ENCODE measurements at regions not wholly inside any gene's neighbourhood (a gene's known extent, or its start where the extent isn't known, plus 50 kb on each side); places are given as distances from the start of the nearest gene placed in this dataset.

DNA sequence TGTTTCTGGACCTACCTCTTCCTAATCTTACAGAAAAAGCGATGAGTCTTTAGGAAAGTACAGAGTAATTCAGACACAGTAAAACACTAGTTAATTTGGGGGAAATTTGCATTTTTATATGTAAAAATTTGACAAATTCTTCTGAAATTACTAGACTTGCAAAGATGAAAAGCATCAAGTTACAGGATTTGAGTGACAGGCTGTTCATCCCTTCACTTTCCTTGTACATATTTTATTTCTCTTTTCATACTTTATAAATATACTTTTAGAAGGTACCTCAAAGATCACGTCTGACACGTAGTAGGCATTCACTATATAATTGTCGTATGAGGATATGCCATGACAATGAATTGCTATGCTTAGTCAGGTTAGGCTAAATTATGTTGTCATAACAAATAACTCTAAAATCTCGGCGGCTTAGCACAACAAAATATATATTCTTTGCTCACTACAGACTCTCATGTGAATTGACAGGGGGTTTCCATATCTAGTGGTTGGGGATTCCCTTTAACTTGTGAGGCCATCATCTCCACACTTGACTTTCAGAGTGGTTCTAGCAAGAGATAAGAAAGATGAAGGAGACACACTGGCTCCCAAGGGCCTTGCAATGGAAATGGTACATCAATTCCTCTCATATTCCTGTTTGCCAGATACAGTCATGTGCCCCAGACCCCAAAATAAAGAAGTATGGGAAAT is 154.1 kb upstream of the TUT7 start:
- no peak overlapping the region for H3K9ac ChIP-seq (ENCODE audit: low read length)
- H3K4me3 ChIP-seq (ENCODE audit: low read depth, low read length) = no peak overlapping the region
- no peaks in the 10 kb centered on the region for H3K36me3 ChIP-seq (ENCODE audit: control insufficient read depth, insufficient read depth, low read length)
- no peaks in the 10 kb centered on the region for H3K4me1 ChIP-seq (ENCODE audit: control insufficient read depth, insufficient read depth, low read length)
- H3K27ac ChIP-seq (ENCODE audit: low read depth, low read length) = no peak overlapping the region
- no peaks in the 10 kb centered on the region for H3K9me3 ChIP-seq (ENCODE audit: control insufficient read depth, insufficient read depth, low read depth, low read length)
- H3K27me3 ChIP-seq (ENCODE audit: control insufficient read depth, insufficient read depth, low read length) = no peaks in the 10 kb centered on the region

- H3K27me3 ChIP-seq (ENCODE audit: control insufficient read depth, insufficient read depth, low read length) = no peaks in the 10 kb centered on the region
- no peak overlapping the region for H3K4me3 ChIP-seq (ENCODE audit: low read depth, low read length)
- H3K9me3 ChIP-seq (ENCODE audit: control insufficient read depth, insufficient read depth, low read depth, low read length) = no peaks in the 10 kb centered on the region
- H3K9ac ChIP-seq (ENCODE audit: low read length) = no peak overlapping the region
- H3K36me3 ChIP-seq (ENCODE audit: control insufficient read depth, insufficient read depth, low read length) = no peaks in the 10 kb centered on the region
- H3K27ac ChIP-seq (ENCODE audit: low read depth, low read length) = no peak overlapping the region
- no peaks in the 10 kb centered on the region for H3K4me1 ChIP-seq (ENCODE audit: control insufficient read depth, insufficient read depth, low read length)
Measured at GRCh38 chr9:86507212-86507630, 153.0 kb upstream of the TUT7 start.

DNA sequence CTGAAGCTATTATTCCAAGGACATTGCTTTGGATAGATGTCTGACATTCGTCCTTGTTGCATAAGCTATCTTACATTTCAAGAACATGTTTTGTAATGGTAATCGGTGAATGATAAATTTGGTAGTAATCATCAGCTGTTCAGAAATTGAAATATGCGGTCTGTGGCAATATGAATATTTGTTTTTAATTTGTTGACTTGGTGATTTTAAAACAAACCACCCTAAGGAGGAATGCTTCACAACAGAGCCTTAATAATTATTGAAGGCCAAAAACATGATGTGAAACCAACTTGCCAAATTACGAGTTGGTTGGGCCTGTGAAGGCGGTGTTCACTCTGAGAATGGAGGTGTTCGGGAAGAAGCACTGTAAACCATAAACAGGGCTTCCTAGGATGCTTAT is 149.7 kb upstream of the TUT7 start:
- Histone ChIP-seq H3K27me3 (ENCODE audit: control insufficient read depth, insufficient read depth, low read length) (no peaks in the 10 kb centered on the region), H3K9ac (ENCODE audit: low read length) (no peak overlapping the region), H3K36me3 (ENCODE audit: control insufficient read depth, insufficient read depth, low read length) (no peaks in the 10 kb centered on the region), H3K27ac (ENCODE audit: low read depth, low read length) (no peak overlapping the region), H3K4me3 (ENCODE audit: low read depth, low read length) (no peak overlapping the region), H3K4me1 (ENCODE audit: control insufficient read depth, insufficient read depth, low read length) (no peaks in the 10 kb centered on the region), H3K9me3 (ENCODE audit: control insufficient read depth, insufficient read depth, low read depth, low read length) (no peaks in the 10 kb centered on the region)

- Histone ChIP-seq H3K9me3 (ENCODE audit: control insufficient read depth, insufficient read depth, low read depth, low read length) (no peaks in the 10 kb centered on the region), H3K36me3 (ENCODE audit: control insufficient read depth, insufficient read depth, low read length) (no peaks in the 10 kb centered on the region), H3K27ac (ENCODE audit: low read depth, low read length) (no peak overlapping the region), H3K4me3 (ENCODE audit: low read depth, low read length) (no peak overlapping the region), H3K4me1 (ENCODE audit: control insufficient read depth, insufficient read depth, low read length) (no peaks in the 10 kb centered on the region), H3K9ac (ENCODE audit: low read length) (no peak overlapping the region), H3K27me3 (ENCODE audit: control insufficient read depth, insufficient read depth, low read length) (no peaks in the 10 kb centered on the region)
Measured at GRCh38 chr9:86503314-86503713, 149.1 kb upstream of the TUT7 start.

DNA sequence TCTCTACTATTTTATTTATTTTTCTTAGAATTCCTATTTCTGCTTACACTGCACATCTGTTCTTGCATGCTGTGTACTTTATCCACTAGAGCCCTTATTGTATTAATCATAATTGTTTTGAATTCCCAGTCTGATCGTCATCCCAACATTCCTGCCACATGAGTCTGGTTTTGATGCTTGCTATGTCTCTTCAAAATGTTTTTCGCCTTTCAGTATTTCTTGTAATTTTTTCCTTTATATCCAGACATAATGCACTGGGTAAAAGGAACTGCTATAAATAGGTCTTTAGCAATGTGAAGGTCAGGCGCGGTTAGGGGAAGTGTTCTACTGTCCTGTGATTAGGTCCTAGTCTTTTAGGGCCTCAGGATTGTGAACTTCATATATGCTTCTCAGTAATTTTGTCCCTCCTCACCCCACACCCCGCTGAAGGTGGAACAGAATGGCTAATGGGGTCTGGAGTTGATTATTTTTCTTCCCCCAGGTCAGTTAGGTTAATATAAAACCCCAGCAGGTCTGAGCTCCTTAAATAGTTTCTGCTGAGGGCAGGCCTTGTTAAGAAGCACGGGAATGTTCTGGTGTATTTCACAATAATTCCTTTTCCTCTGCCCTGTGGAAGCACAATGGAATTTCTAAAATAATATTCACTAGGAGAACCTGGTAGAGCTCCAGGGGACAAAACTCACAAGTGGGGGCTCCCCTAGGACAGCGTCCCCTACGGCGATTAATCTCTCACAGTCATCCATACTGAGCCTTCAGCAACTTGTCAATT is 146.6 kb upstream of the TUT7 start:
- no peaks in the 10 kb centered on the region for H3K36me3 ChIP-seq (ENCODE audit: control insufficient read depth, insufficient read depth, low read length)
- no peaks in the 10 kb centered on the region for H3K9me3 ChIP-seq (ENCODE audit: control insufficient read depth, insufficient read depth, low read depth, low read length)
- H3K9ac ChIP-seq (ENCODE audit: low read length) = no peak overlapping the region
- no peak overlapping the region for H3K27ac ChIP-seq (ENCODE audit: low read depth, low read length)
- no peaks in the 10 kb centered on the region for H3K4me1 ChIP-seq (ENCODE audit: control insufficient read depth, insufficient read depth, low read length)
- H3K4me3 ChIP-seq (ENCODE audit: low read depth, low read length) = no peak overlapping the region
- H3K27me3 ChIP-seq (ENCODE audit: control insufficient read depth, insufficient read depth, low read length) = no peaks in the 10 kb centered on the region

DNA sequence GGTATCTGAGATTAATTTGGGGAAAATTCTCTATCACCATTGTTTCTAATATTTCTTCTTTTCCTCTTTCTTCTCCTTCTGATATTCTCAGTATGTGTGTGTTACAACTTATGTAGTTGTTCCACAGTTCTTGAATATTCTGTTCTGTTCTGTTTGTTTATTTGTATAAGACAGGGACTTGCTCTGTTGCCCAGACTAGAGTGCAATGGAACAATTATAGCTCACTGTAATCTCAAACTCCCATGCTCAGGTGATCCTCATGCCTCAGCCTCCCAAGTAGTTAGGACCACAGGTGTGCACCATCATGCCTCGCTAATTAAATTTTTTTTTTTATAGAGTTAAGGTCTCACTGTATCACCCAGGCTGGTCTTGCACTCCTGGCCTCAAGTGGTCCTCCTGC is 145.8 kb upstream of the TUT7 start:
- Histone ChIP-seq H3K9ac (ENCODE audit: low read length) (no peak overlapping the region), H3K4me1 (ENCODE audit: control insufficient read depth, insufficient read depth, low read length) (no peaks in the 10 kb centered on the region), H3K9me3 (ENCODE audit: control insufficient read depth, insufficient read depth, low read depth, low read length) (no peaks in the 10 kb centered on the region), H3K4me3 (ENCODE audit: low read depth, low read length) (no peak overlapping the region), H3K27ac (ENCODE audit: low read depth, low read length) (no peak overlapping the region), H3K27me3 (ENCODE audit: control insufficient read depth, insufficient read depth, low read length) (no peaks in the 10 kb centered on the region), H3K36me3 (ENCODE audit: control insufficient read depth, insufficient read depth, low read length) (no peaks in the 10 kb centered on the region)

DNA sequence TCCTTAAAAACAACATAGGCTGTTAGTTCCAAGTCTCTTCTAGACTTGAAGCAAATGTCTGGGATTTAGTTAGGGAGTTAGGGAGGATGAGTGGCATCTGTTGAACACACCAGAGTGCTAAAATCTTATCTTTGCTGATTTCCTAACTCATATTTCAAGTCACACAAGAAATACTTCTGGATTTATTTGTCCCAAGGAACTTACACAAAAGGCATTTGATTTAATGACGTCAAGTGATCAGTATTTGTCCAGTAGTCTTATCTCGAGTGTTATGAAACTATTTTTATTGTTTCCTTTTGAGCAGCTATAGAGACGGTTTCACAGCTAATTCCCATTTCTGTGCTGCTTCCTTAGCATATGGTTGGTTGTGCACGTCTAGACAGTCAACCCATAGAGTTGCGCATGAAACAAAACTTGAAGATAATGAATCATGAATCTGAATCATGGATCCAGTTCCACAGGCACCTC is 140.5 kb upstream of the TUT7 start:
- Histone ChIP-seq H3K27ac (ENCODE audit: low read depth, low read length) (no peak overlapping the region), H3K27me3 (ENCODE audit: control insufficient read depth, insufficient read depth, low read length) (no peaks in the 10 kb centered on the region), H3K4me1 (ENCODE audit: control insufficient read depth, insufficient read depth, low read length) (no peaks in the 10 kb centered on the region), H3K9ac (ENCODE audit: low read length) (no peak overlapping the region), H3K36me3 (ENCODE audit: control insufficient read depth, insufficient read depth, low read length) (no peaks in the 10 kb centered on the region), H3K9me3 (ENCODE audit: control insufficient read depth, insufficient read depth, low read depth, low read length) (no peaks in the 10 kb centered on the region), H3K4me3 (ENCODE audit: low read depth, low read length) (no peak overlapping the region)

DNA sequence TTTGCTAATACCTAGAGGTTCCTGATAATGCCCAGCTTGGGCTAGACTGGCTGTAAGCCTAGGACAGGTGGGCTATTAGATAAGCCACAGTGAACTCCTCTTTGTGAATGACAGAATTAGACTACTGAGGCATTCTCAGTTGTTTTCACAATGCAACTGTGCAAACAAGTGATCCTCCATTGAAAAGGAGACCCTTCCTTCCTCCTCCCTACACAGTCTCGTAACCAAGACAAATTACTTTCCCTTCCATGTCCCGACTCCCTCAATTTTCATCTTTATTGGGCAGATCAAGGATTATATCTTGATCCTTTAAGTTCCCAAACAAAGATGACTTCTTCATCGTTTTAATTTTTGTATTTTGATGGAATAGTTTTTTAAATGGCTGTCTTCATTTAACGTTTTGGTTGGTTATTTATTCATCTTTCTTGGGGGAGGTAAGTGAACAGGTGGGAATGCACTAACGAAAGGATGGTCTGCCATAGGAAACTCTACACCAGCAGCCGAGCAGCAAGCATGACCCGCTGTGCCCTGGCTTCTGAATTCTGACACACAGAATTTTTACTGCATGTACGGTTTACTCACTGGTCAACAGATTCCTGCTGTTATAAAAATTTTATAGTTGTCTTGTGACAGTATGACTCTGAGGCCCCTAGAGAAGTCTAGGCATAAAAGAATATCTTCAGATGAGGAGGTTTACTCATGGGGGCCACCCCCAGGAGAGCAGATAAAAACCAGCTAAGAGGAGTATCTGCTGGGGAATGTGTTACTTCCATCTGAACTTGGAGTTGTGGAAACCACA is 137.5 kb upstream of the TUT7 start:
- H3K4me1 ChIP-seq (ENCODE audit: control insufficient read depth, insufficient read depth, low read length) = no peaks in the 10 kb centered on the region
- no peak overlapping the region for H3K27ac ChIP-seq (ENCODE audit: low read depth, low read length)
- no peak overlapping the region for H3K4me3 ChIP-seq (ENCODE audit: low read depth, low read length)
- H3K9me3 ChIP-seq (ENCODE audit: control insufficient read depth, insufficient read depth, low read depth, low read length) = no peaks in the 10 kb centered on the region
- no peaks in the 10 kb centered on the region for H3K36me3 ChIP-seq (ENCODE audit: control insufficient read depth, insufficient read depth, low read length)
- no peak overlapping the region for H3K9ac ChIP-seq (ENCODE audit: low read length)
- H3K27me3 ChIP-seq (ENCODE audit: control insufficient read depth, insufficient read depth, low read length) = no peaks in the 10 kb centered on the region

DNA sequence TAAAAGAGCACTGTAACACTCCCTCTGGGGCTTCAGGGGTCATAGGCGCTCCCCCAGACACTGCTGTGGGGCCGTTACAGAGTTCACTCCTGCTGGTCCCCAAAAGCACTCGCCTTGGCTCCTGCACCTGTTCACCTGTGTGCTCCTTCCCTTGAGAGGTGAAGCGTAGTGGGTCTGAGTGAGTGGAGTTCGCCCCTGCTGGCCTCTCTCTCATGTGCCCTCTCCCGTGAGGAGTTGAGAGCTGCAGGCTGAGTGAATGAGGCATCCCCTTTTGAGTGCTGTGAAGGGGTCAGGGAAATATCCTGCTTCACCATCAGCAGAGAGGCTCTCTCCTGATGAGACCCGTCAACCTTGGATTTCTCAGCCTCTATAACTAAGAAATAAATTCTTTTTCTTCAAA is 134.6 kb upstream of the TUT7 start:
- no peaks in the 10 kb centered on the region for H3K4me1 ChIP-seq (ENCODE audit: control insufficient read depth, insufficient read depth, low read length)
- H3K36me3 ChIP-seq (ENCODE audit: control insufficient read depth, insufficient read depth, low read length) = no peaks in the 10 kb centered on the region
- no peak overlapping the region for H3K27ac ChIP-seq (ENCODE audit: low read depth, low read length)
- H3K9me3 ChIP-seq (ENCODE audit: control insufficient read depth, insufficient read depth, low read depth, low read length) = no peaks in the 10 kb centered on the region
- H3K9ac ChIP-seq (ENCODE audit: low read length) = no peak overlapping the region
- no peak overlapping the region for H3K4me3 ChIP-seq (ENCODE audit: low read depth, low read length)
- no peaks in the 10 kb centered on the region for H3K27me3 ChIP-seq (ENCODE audit: control insufficient read depth, insufficient read depth, low read length)

DNA sequence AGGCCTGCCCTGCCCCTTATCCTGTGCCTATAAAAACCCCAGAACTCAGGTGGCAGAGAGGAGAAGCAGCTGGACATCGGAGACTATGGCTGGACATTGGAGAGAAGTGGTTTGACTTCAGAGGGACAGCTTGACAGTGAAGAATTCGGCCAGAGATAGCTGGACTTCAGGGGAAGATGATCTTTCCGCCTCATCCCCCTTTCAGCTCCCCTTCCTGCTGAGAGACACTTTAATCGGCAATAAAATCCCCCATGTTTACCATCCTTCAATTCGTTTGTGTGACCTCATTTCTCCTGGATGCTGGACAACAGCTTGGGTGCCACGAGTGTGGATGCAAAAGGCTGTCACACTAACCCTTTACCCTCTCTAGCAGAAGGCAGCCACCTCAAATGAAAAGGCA is 134.1 kb upstream of the TUT7 start:
- Histone ChIP-seq H3K9me3 (ENCODE audit: control insufficient read depth, insufficient read depth, low read depth, low read length) (no peaks in the 10 kb centered on the region), H3K27me3 (ENCODE audit: control insufficient read depth, insufficient read depth, low read length) (no peaks in the 10 kb centered on the region), H3K27ac (ENCODE audit: low read depth, low read length) (no peak overlapping the region), H3K4me1 (ENCODE audit: control insufficient read depth, insufficient read depth, low read length) (no peaks in the 10 kb centered on the region), H3K36me3 (ENCODE audit: control insufficient read depth, insufficient read depth, low read length) (no peaks in the 10 kb centered on the region), H3K9ac (ENCODE audit: low read length) (no peak overlapping the region), H3K4me3 (ENCODE audit: low read depth, low read length) (no peak overlapping the region)

DNA sequence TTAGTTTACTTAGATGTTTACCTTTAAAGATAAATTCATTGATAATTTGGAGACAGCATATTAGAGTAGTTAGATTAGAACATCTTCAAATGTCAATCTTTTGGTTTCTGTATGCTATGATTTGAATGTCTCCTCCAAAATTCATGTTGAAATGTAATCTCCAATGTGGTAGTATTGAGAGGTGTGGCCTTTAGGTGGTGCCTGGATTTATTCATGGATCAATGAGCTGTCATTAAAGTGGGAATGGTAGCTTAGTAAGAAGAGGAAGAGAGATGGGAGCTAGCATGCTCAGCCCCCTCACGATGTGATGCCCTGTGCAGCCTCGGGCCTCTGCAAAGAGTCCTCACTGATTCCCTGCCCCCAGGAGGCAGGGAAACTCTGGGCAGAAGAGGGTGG is 133.6 kb upstream of the TUT7 start:
- Histone ChIP-seq H3K4me3 (ENCODE audit: low read depth, low read length) (no peak overlapping the region), H3K36me3 (ENCODE audit: control insufficient read depth, insufficient read depth, low read length) (no peaks in the 10 kb centered on the region), H3K27ac (ENCODE audit: low read depth, low read length) (no peak overlapping the region), H3K9me3 (ENCODE audit: control insufficient read depth, insufficient read depth, low read depth, low read length) (no peaks in the 10 kb centered on the region), H3K9ac (ENCODE audit: low read length) (no peak overlapping the region), H3K4me1 (ENCODE audit: control insufficient read depth, insufficient read depth, low read length) (no peaks in the 10 kb centered on the region), H3K27me3 (ENCODE audit: control insufficient read depth, insufficient read depth, low read length) (no peaks in the 10 kb centered on the region)
